ENCODE measurements at regions not wholly inside any gene's neighbourhood (a gene's known extent, or its start where the extent isn't known, plus 50 kb on each side); places are given as distances from the start of the nearest gene placed in this dataset.
"Not testable (repeated sequence)": the region's sequence is repeated elsewhere in the genome, so short reads cannot be mapped to it uniquely, and the experiment has no call there.

DNA sequence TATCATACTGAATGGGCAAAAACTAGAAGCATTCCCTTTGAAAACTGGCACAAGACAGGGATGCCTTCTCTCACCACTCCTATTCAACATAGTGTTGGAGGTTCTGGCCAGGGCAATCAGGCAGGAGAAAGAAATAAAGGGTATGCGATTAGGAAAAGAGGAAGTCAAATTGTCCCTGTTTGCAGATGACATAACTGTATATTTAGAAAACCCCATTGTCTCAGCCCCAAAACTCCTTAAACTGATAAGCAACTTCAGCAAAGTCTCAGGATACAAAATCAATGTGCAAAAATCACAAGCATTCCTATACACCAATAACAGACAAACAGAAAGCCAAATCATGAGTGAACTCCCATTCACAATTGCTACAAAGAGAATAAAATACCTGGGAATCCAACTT is 52.5 kb upstream of the CCDC71L start:
- H3K36me3 ChIP-seq (ENCODE audit: insufficient read depth, low read length); H3K79me2 ChIP-seq (ENCODE audit: insufficient read depth, low read length); H3K9me2 ChIP-seq (replicated peaks; ENCODE audit: low read depth, low read length); H3K27me3 ChIP-seq (ENCODE audit: insufficient read depth, low read length, poor library complexity, severe bottlenecking); H3F3A ChIP-seq (ENCODE audit: low read depth); H2AFZ ChIP-seq (ENCODE audit: low read length); H3K4me3 ChIP-seq (ENCODE audit: low read length, poor library complexity, severe bottlenecking); H4K20me1 ChIP-seq (ENCODE audit: insufficient read depth, low read length, poor library complexity, severe bottlenecking); H3K4me2 ChIP-seq (ENCODE audit: low read depth, low read length, poor library complexity, severe bottlenecking); H3K9ac ChIP-seq (ENCODE audit: low read depth, low read length, poor library complexity, severe bottlenecking); H3K9me3 ChIP-seq (ENCODE audit: insufficient read depth, low read depth, low read length): not testable (repeated sequence)
- peaks cover 29% of the 10 kb centered on the region for H3K4me1 ChIP-seq (ENCODE audit: insufficient read depth, low read length, poor library complexity, severe bottlenecking)

DNA sequence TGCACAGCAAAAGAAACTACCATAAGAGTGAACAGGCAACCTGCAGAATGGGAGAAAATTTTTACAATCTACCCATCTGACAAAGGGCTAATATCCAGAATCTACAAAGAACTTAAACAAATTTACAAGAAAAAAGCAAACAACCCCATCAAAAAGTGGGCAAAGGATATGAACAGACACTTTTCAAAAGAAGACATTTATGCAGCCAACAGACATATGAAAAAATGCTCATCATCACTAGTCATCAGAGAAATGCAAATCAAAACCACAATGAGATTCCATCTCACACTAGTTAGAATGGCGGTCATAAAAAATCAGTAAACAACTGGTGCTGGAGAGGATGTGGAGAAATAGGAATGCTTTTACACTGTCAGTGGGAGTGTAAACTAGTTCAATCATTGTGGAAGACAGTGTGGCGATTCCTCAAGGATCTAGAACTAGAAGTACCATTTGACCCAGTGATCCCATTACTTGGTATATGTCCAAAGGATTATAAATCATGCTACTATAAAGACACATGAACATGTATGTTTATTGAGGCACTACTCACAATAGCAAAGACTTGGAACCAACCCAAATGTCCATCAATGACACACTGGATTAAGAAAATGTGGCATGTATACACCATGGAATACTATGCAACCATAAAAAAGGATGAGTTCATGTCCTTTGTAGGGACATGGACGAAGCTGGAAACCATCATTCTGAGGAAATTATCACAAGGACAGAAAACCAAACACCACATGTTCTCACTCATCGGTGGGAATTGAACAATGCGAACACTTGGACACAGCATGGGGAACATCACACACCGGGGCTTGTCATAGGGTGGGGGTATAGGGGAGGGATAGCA is 53.9 kb upstream of the CCDC71L start:
- H3K4me2 ChIP-seq (ENCODE audit: low read depth, low read length, poor library complexity, severe bottlenecking); H3K36me3 ChIP-seq (ENCODE audit: insufficient read depth, low read length); H3K79me2 ChIP-seq (ENCODE audit: insufficient read depth, low read length); H3K27me3 ChIP-seq (ENCODE audit: insufficient read depth, low read length, poor library complexity, severe bottlenecking); H3K4me3 ChIP-seq (ENCODE audit: low read length, poor library complexity, severe bottlenecking); H3K9me2 ChIP-seq (replicated peaks; ENCODE audit: low read depth, low read length); H3F3A ChIP-seq (ENCODE audit: low read depth); H4K20me1 ChIP-seq (ENCODE audit: insufficient read depth, low read length, poor library complexity, severe bottlenecking); H3K9ac ChIP-seq (ENCODE audit: low read depth, low read length, poor library complexity, severe bottlenecking); H2AFZ ChIP-seq (ENCODE audit: low read length); H3K9me3 ChIP-seq (ENCODE audit: insufficient read depth, low read depth, low read length): not testable (repeated sequence)
- peaks cover 41% of the 10 kb centered on the region for H3K4me1 ChIP-seq (ENCODE audit: insufficient read depth, low read length, poor library complexity, severe bottlenecking)

DNA sequence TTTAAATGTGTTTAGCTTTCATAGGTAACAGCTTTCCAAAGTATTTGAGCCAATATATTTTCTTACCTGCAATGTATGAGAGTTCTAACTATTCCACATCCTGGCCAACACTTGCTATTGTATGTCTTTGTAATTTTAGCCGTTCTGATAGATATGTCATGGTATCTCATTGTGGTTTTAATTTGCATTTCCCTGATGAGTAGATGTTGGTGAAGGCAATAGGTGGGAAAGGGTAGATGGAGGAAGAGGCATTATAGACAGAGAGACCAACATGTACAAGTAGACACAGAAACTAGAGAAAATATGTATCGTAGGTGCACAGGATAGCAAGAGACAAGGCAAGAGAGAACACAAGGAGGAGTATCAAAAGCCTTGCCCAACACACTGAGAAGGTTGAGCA is 54.8 kb upstream of the CCDC71L start:
- no peak overlapping the region for H3K4me3 ChIP-seq (ENCODE audit: low read length, poor library complexity, severe bottlenecking)
- no peaks in the 10 kb centered on the region for H3K27me3 ChIP-seq (ENCODE audit: insufficient read depth, low read length, poor library complexity, severe bottlenecking)
- no peaks in the 10 kb centered on the region for H4K20me1 ChIP-seq (ENCODE audit: insufficient read depth, low read length, poor library complexity, severe bottlenecking)
- H3K36me3 ChIP-seq (ENCODE audit: insufficient read depth, low read length) = no peaks in the 10 kb centered on the region
- H3K79me2 ChIP-seq (ENCODE audit: insufficient read depth, low read length) = no peaks in the 10 kb centered on the region
- H3K9me3 ChIP-seq (ENCODE audit: insufficient read depth, low read depth, low read length) = no peaks in the 10 kb centered on the region
- peaks cover 41% of the 10 kb centered on the region for H3K4me1 ChIP-seq (ENCODE audit: insufficient read depth, low read length, poor library complexity, severe bottlenecking)
- no peak for TF ChIP-seq EZH2phosphoT487 (IDR thresholded peaks at IDR 0.05; ENCODE audit: borderline replicate concordance)
- TF ChIP-seq, protein P1, sequence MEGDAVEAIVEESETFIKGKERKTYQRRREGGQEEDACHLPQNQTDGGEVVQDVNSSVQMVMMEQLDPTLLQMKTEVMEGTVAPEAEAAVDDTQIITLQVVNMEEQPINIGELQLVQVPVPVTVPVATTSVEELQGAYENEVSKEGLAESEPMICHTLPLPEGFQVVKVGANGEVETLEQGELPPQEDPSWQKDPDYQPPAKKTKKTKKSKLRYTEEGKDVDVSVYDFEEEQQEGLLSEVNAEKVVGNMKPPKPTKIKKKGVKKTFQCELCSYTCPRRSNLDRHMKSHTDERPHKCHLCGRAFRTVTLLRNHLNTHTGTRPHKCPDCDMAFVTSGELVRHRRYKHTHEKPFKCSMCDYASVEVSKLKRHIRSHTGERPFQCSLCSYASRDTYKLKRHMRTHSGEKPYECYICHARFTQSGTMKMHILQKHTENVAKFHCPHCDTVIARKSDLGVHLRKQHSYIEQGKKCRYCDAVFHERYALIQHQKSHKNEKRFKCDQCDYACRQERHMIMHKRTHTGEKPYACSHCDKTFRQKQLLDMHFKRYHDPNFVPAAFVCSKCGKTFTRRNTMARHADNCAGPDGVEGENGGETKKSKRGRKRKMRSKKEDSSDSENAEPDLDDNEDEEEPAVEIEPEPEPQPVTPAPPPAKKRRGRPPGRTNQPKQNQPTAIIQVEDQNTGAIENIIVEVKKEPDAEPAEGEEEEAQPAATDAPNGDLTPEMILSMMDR (conservative IDR thresholded peaks at IDR 0.05; ENCODE audit: low read length) = no peak
- peaks cover 5% of the 10 kb centered on the region; the same call in 1 of the 2 replicates for H3F3A ChIP-seq (ENCODE audit: low read depth)
- H3K9me2 ChIP-seq (replicated peaks; ENCODE audit: low read depth, low read length) = no peaks in the 10 kb centered on the region
- H3K9ac ChIP-seq (ENCODE audit: low read depth, low read length, poor library complexity, severe bottlenecking) = no peak overlapping the region
- no peak overlapping the region for H2AFZ ChIP-seq (ENCODE audit: low read length)
- H3K4me2 ChIP-seq (ENCODE audit: low read depth, low read length, poor library complexity, severe bottlenecking) = no peak overlapping the region

DNA sequence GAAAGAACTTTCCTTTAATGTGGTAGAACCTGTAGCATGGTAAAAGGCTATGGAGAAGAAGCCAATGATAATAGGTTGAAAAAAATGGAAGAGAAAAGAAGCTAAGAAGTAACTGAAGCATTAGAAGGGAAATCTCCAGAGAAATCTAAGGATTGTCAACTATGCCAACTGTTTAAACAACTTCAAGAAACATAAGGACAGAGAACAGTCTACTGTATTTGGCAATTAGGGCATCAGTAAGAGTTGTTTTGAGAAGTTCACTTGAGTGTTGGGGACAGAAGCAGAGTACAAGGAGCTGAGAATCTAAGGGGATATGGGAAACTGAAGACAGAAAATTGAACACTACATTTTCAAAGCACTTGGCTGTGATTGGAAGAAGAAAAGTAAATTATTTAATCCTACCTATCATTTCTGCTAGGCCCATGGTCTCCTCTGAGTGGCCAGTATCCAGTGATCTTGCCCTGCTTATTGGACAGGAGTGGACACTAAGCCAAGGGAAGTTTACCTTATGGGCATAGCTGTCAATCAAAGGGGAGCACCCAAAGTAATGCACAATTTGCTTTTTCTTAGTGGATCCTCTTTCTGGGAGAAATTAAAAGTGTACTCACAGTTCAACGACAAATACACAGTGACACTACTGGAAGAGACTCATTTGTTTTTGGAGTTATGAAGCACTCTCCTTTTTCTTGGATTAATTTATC is 56.4 kb upstream of the CCDC71L start:
- Histone ChIP-seq H3K9me2 (replicated peaks; ENCODE audit: low read depth, low read length) (no peaks in the 10 kb centered on the region), H3K4me2 (ENCODE audit: low read depth, low read length, poor library complexity, severe bottlenecking) (peak overlapping the region; percentile 70), H3K79me2 (ENCODE audit: insufficient read depth, low read length) (no peaks in the 10 kb centered on the region), H3K9me3 (ENCODE audit: insufficient read depth, low read depth, low read length) (no peaks in the 10 kb centered on the region), H3K4me1 (ENCODE audit: insufficient read depth, low read length, poor library complexity, severe bottlenecking) (peaks cover 41% of the 10 kb centered on the region), H3K9ac (ENCODE audit: low read depth, low read length, poor library complexity, severe bottlenecking) (peak overlapping the region; percentile 42), H4K20me1 (ENCODE audit: insufficient read depth, low read length, poor library complexity, severe bottlenecking) (no peaks in the 10 kb centered on the region), H3F3A (ENCODE audit: low read depth) (peaks cover 5% of the 10 kb centered on the region; the same call in 1 of the 2 replicates), H3K27me3 (ENCODE audit: insufficient read depth, low read length, poor library complexity, severe bottlenecking) (no peaks in the 10 kb centered on the region), H2AFZ (ENCODE audit: low read length) (peak overlapping the region; percentile 19; the same call in 1 of the 2 replicates), H3K4me3 (ENCODE audit: low read length, poor library complexity, severe bottlenecking) (peak overlapping the region; percentile 45), H3K36me3 (ENCODE audit: insufficient read depth, low read length) (no peaks in the 10 kb centered on the region)
- TF ChIP-seq EZH2phosphoT487 (IDR thresholded peaks at IDR 0.05; ENCODE audit: borderline replicate concordance) = no peak
- TF ChIP-seq, protein P1 (conservative IDR thresholded peaks at IDR 0.05; ENCODE audit: low read length) = no peak

All from Loucy (cell line).